Small intestine (tissue), 7 donors: ENCODE measurements at regions not wholly inside any gene's neighbourhood (a gene's known extent, or its start where the extent isn't known, plus 50 kb on each side); places are given as distances from the start of the nearest gene placed in this dataset.
"Not testable (repeated sequence)": the region's sequence is repeated elsewhere in the genome, so short reads cannot be mapped to it uniquely, and the experiment has no call there.

ENCODE experiments used
- DNase-seq, 2 donors: peaks; one replicate each; pipeline versions ENCODE4 v3.0.0 to v3.0.0-alpha.2; 2013
- FAIRE-seq: peaks from 2 replicates; lab custom pipeline; 2012; peaks lifted over from hg19 to GRCh38; lab: Jason Lieb, UNC
- H3K27ac ChIP-seq, 3 donors: one replicate each; pipeline ENCODE4 v1.5.1; 2013; ENCODE audit warnings: low read length in 2 of 3, mild to moderate bottlenecking in 2 of 3, control low read depth in 1 of 3, inconsistent platforms in 1 of 3, low read depth in 1 of 3, moderate library complexity in 1 of 3
- H3K27me3 ChIP-seq, 3 donors: one replicate each; pipeline ENCODE4 v1.6.1; 2013; ENCODE audit warnings: low read length in 3 of 3, inconsistent platforms in 1 of 3; ENCODE audit not compliant: control insufficient read depth in 3 of 3, insufficient read depth in 3 of 3
- H3K36me3 ChIP-seq, 3 donors: one replicate each; pipeline ENCODE4 v1.6.1; 2013; ENCODE audit warnings: low read length in 3 of 3, inconsistent platforms in 1 of 3, low read depth in 1 of 3, mild to moderate bottlenecking in 1 of 3, moderate library complexity in 1 of 3; ENCODE audit not compliant: control insufficient read depth in 3 of 3, insufficient read depth in 2 of 3
- H3K4me1 ChIP-seq, 3 donors: one replicate each; pipeline ENCODE4 v1.6.1; 2013; ENCODE audit warnings: low read length in 2 of 3, inconsistent platforms in 1 of 3, low read depth in 1 of 3, mild to moderate bottlenecking in 1 of 3, moderate library complexity in 1 of 3; ENCODE audit not compliant: control insufficient read depth in 3 of 3, insufficient read depth in 2 of 3
- H3K4me3 ChIP-seq, 3 donors: one replicate each; pipeline ENCODE4 v1.5.1; 2013; ENCODE audit warnings: low read length in 3 of 3, control low read depth in 1 of 3, inconsistent platforms in 1 of 3, low read depth in 1 of 3, mild to moderate bottlenecking in 1 of 3, moderate library complexity in 1 of 3
- H3K9me3 ChIP-seq, 2 donors: one replicate each; pipeline ENCODE4 v1.6.1; 2013; ENCODE audit warnings: low read depth in 1 of 2, low read length in 1 of 2; ENCODE audit not compliant: control insufficient read depth in 2 of 2, insufficient read depth in 1 of 2
- WGBS, 3 donors: extraction: QIAGEN DNeasy Blood & Tissue Kit; methylation state at CpG; one replicate each; pipeline ENCODE4 v1.1.7; 2013; 5-methylcytosine and 5-hydroxymethylcytosine counted together
- donor health status: healthy with polysubstance abuse.
- donor health status: control.
- donor health status: control.
- donor health status: Bipolar disorder and iron deficiency.
- donor health status: healthy.

- H3K27me3 ChIP-seq, result no peaks in the 10 kb centered on the region
- FAIRE-seq (no peak), DNase-seq (no peak)
- H3K9me3 ChIP-seq, result no peaks in the 10 kb centered on the region
- H3K27ac ChIP-seq, result no peak overlapping the region
- WGBS, 3 donors, result 57 to 61% (median 60%) methylated on average over 5 of the region's 5 CpGs
- no peaks in the 10 kb centered on the region for H3K4me1 ChIP-seq
- H3K36me3 ChIP-seq, result no peaks in the 10 kb centered on the region
- H3K4me3 ChIP-seq, result no peak overlapping the region
Measured at GRCh38 chr15:96142498-96142897, 188.0 kb upstream of the NR2F2 start.

GRCh38 chr15:96144734-96145133, 185.8 kb upstream of the NR2F2 start:
- H3K36me3 ChIP-seq, result no peaks in the 10 kb centered on the region
- H3K4me1 ChIP-seq, result no peaks in the 10 kb centered on the region
- H3K9me3 ChIP-seq, result no peaks in the 10 kb centered on the region
- FAIRE-seq (no peak), DNase-seq (no peak)
- no peaks in the 10 kb centered on the region for H3K27me3 ChIP-seq
- H3K4me3 ChIP-seq, result no peak overlapping the region
- 63 to 74% (median 67%) methylated on average over 2 of the region's 2 CpGs for WGBS, 3 donors
- no peak overlapping the region for H3K27ac ChIP-seq

- no peak overlapping the region for H3K27ac ChIP-seq
- FAIRE-seq, result no peak
Measured at GRCh38 chr15:96146726-96147125, 183.8 kb upstream of the NR2F2 start.

GRCh38 chr15:96147267-96147666, 183.2 kb upstream of the NR2F2 start:
- FAIRE-seq (no peak), DNase-seq (no peak)
- WGBS, 3 donors, result 85 to 89% (median 88%) methylated on average over 3 of the region's 3 CpGs

More at GRCh38 chr15:96146726-96147125, 183.8 kb upstream of the NR2F2 start:
- no peaks in the 10 kb centered on the region for H3K27me3 ChIP-seq
- no peak for DNase-seq
- H3K36me3 ChIP-seq, result no peaks in the 10 kb centered on the region
- H3K4me1 ChIP-seq, result no peaks in the 10 kb centered on the region
- H3K4me3 ChIP-seq, result no peak overlapping the region
- 72 to 81% (median 78%) methylated on average over 6 of the region's 6 CpGs for WGBS, 3 donors
- H3K9me3 ChIP-seq, result no peaks in the 10 kb centered on the region

GRCh38 chr15:96150254-96150653, 180.2 kb upstream of the NR2F2 start:
- Histone ChIP-seq H3K9me3 (no peaks in the 10 kb centered on the region), H3K4me1 (no peaks in the 10 kb centered on the region), H3K36me3 (no peaks in the 10 kb centered on the region), H3K4me3 (no peak overlapping the region), H3K27ac (no peak overlapping the region), H3K27me3 (no peaks in the 10 kb centered on the region)
- DNase-seq (no peak), FAIRE-seq (no peak)
- WGBS, 3 donors, result 79 to 84% (median 83%) methylated on average over 7 of the region's 7 CpGs

More at GRCh38 chr15:96147267-96147666, 183.2 kb upstream of the NR2F2 start:
- Histone ChIP-seq H3K27me3 (no peaks in the 10 kb centered on the region), H3K36me3 (no peaks in the 10 kb centered on the region), H3K9me3 (no peaks in the 10 kb centered on the region), H3K4me1 (no peaks in the 10 kb centered on the region), H3K27ac (no peak overlapping the region), H3K4me3 (no peak overlapping the region)

GRCh38 chr15:96151749-96152148, 178.8 kb upstream of the NR2F2 start:
- peak; percentile 6 to 38 for DNase-seq
- H3K27me3 ChIP-seq, H3K9me3 ChIP-seq, H3K4me3 ChIP-seq, FAIRE-seq, H3K4me1 ChIP-seq, H3K36me3 ChIP-seq, H3K27ac ChIP-seq: not testable (repeated sequence)
- WGBS, 3 donors, result 30 to 74% (median 61%) methylated on average over 8 of the region's 8 CpGs

GRCh38 chr15:96153929-96154328, 176.6 kb upstream of the NR2F2 start:
- 76 to 94% (median 93%) methylated on average over 2 of the region's 2 CpGs for WGBS, 3 donors
- DNase-seq (no peak), FAIRE-seq (no peak)
- Histone ChIP-seq H3K9me3 (no peaks in the 10 kb centered on the region), H3K4me3 (no peak overlapping the region), H3K36me3 (no peaks in the 10 kb centered on the region), H3K27ac (no peak overlapping the region), H3K27me3 (no peaks in the 10 kb centered on the region), H3K4me1 (no peaks in the 10 kb centered on the region)

- no peak for DNase-seq
- no peak for FAIRE-seq
- H3K4me1 ChIP-seq, result peaks cover 0 to 4% (median 0%) of the 10 kb centered on the region in 3 donors
- H3K9me3 ChIP-seq, result no peaks in the 10 kb centered on the region
- no peak overlapping the region for H3K4me3 ChIP-seq
- H3K36me3 ChIP-seq, result no peaks in the 10 kb centered on the region
- H3K27me3 ChIP-seq, result no peaks in the 10 kb centered on the region
- WGBS, 3 donors, result 33 to 52% (median 46%) methylated on average over 5 of the region's 5 CpGs
- H3K27ac ChIP-seq, result no peak overlapping the region
Measured at GRCh38 chr15:96158938-96159337, 171.6 kb upstream of the NR2F2 start.

- H3K27ac ChIP-seq, result no peak overlapping the region
- no peaks in the 10 kb centered on the region for H3K36me3 ChIP-seq
- no peak for FAIRE-seq
- 6 to 22% (median 20%) methylated on average over 8 of the region's 8 CpGs for WGBS, 3 donors
- no peaks in the 10 kb centered on the region for H3K27me3 ChIP-seq
- no peaks in the 10 kb centered on the region for H3K9me3 ChIP-seq
- H3K4me3 ChIP-seq, result no peak overlapping the region
- DNase-seq, result peak in 1 of 2 donors; percentile 30
- peaks cover 0 to 4% (median 0%) of the 10 kb centered on the region in 3 donors for H3K4me1 ChIP-seq
Measured at GRCh38 chr15:96160269-96160668, 170.2 kb upstream of the NR2F2 start.
